ENCODE measurements at regions not wholly inside any gene's neighbourhood (a gene's known extent, or its start where the extent isn't known, plus 50 kb on each side); places are given as distances from the start of the nearest gene placed in this dataset.
"Not testable (repeated sequence)": the region's sequence is repeated elsewhere in the genome, so short reads cannot be mapped to it uniquely, and the experiment has no call there.

DNA sequence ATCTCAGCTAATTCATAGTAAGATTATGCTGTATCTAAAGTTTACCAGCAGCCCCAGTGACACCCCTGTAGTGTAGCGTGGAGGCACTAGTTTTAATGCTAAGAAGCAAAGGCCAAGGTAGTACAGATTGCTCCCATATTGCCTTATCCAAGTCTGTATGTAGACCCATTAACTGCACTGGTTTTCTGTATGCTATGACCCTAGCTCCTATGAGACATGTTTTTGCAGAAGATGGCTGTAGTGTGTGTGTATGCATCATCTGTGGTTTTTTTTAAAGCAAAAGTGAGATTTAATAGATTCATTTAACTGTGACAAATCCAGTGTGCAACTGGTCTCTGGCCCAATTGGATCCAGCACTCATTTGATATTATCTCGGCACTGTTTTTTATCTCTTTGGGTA is 86.5 kb downstream of the HAUS1 start:
- TF ChIP-seq, protein P1, sequence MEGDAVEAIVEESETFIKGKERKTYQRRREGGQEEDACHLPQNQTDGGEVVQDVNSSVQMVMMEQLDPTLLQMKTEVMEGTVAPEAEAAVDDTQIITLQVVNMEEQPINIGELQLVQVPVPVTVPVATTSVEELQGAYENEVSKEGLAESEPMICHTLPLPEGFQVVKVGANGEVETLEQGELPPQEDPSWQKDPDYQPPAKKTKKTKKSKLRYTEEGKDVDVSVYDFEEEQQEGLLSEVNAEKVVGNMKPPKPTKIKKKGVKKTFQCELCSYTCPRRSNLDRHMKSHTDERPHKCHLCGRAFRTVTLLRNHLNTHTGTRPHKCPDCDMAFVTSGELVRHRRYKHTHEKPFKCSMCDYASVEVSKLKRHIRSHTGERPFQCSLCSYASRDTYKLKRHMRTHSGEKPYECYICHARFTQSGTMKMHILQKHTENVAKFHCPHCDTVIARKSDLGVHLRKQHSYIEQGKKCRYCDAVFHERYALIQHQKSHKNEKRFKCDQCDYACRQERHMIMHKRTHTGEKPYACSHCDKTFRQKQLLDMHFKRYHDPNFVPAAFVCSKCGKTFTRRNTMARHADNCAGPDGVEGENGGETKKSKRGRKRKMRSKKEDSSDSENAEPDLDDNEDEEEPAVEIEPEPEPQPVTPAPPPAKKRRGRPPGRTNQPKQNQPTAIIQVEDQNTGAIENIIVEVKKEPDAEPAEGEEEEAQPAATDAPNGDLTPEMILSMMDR (IDR thresholded peaks at IDR 0.05; ENCODE audit: extremely low read depth, low read depth, low read length) = no peak
- peaks cover 78% of the 10 kb centered on the region for H3K79me2 ChIP-seq (ENCODE audit: insufficient read depth, low read length)

DNA sequence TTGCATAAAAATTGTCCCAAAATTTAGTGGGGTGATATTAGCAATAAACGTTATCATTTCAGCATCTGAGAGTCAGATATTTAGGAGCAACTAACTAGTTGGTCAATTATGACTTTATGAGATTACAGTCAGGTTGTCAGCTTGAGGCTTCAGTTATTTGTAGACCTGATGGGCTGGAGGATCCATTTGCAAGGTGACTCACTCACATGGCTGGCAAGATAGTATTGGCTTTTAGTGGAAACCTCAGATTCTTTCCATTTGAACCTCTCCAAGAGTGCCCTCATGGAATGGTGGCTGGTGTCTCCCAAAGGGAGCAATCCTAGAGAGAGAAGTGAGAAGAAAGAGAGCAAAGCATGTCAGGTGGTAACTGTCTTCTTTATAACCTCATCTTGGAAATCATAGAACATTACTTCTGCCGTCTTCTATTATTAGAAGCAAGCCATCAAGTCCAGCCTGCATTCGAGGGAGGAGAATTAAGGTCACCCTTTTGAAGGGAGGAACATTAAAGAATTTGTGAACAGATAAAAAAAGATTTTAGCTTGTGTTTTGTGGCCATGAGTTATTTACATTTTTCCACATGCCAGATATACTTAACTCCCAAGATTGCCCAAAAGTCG is 92.5 kb downstream of the HAUS1 start:
- H4K20me1 ChIP-seq (ENCODE audit: insufficient read depth, low read length) = peaks cover 36% of the 10 kb centered on the region
- H3K27ac ChIP-seq (ENCODE audit: low read depth, low read length) = no peak overlapping the region
- H3K4me1 ChIP-seq (ENCODE audit: insufficient read depth, low read length) = peaks cover 9% of the 10 kb centered on the region
- H3K9me3 ChIP-seq (ENCODE audit: low read depth, low read length) = no peaks in the 10 kb centered on the region
- TF ChIP-seq, protein P1 (IDR thresholded peaks at IDR 0.05; ENCODE audit: extremely low read depth, low read depth, low read length) = no peak
- no peaks in the 10 kb centered on the region for H3K27me3 ChIP-seq (ENCODE audit: insufficient read depth, low read length)
- no peak overlapping the region for H3K4me3 ChIP-seq (ENCODE audit: insufficient read depth, low read length)
- no peak overlapping the region for H3K4me2 ChIP-seq (ENCODE audit: insufficient read depth, low read length)
- no peak overlapping the region for H2AFZ ChIP-seq (ENCODE audit: low read length)
- no peaks in the 10 kb centered on the region for H3K36me3 ChIP-seq (ENCODE audit: insufficient read depth, low read length)
- DNase-seq (ENCODE audit: insufficient read length, low spot score, missing footprints) = peak; percentile 69
- peaks cover 80% of the 10 kb centered on the region for H3K79me2 ChIP-seq (ENCODE audit: insufficient read depth, low read length)

More for the DNA sequence above, 86.5 kb downstream of the HAUS1 start:
- Histone ChIP-seq H3K27ac (ENCODE audit: low read depth, low read length) (no peak overlapping the region), H3K4me2 (ENCODE audit: insufficient read depth, low read length) (no peak overlapping the region), H3K36me3 (ENCODE audit: insufficient read depth, low read length) (no peaks in the 10 kb centered on the region), H3K27me3 (ENCODE audit: insufficient read depth, low read length) (no peaks in the 10 kb centered on the region), H3K4me3 (ENCODE audit: insufficient read depth, low read length) (no peak overlapping the region), H3K4me1 (ENCODE audit: insufficient read depth, low read length) (no peaks in the 10 kb centered on the region), H4K20me1 (ENCODE audit: insufficient read depth, low read length) (peaks cover 22% of the 10 kb centered on the region), H3K9me3 (ENCODE audit: low read depth, low read length) (no peaks in the 10 kb centered on the region), H2AFZ (ENCODE audit: low read length) (no peak overlapping the region)
- DNase-seq (ENCODE audit: insufficient read length, low spot score, missing footprints) = no peak

DNA sequence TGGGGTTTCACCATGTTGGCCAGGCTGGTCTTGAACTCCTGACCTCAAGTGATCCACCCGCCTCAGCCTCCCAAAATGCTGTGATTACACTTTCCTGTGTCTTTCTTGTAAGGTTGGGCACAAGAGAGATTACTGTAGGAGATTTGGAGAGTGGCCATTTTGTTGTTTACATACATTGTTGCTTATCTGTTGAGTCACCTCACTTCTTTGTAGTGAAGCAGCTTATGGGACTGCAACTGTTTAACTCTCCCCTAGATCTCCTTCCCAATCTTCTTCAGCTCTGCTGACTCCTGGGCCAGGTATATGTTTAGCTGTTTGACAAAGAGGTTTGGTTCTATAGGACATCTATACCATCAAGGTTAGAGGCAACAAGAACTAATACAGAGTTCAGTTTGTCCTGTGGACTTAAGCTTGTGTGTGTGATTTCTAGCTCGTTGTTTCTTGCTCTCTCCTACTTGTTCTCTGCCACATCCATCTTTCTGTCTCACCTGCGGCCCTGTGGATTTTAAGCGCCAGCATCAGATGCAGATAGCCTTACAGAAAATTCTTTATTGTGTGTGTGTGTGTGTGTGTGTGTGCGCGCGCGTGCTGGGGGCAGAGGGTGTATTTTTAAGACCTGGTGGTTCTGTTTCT is 95.4 kb downstream of the HAUS1 start:
- Histone ChIP-seq H3K79me2 (ENCODE audit: insufficient read depth, low read length) (peaks cover 83% of the 10 kb centered on the region), H2AFZ (ENCODE audit: low read length) (no peak overlapping the region), H3K27me3 (ENCODE audit: insufficient read depth, low read length) (no peaks in the 10 kb centered on the region), H3K9me3 (ENCODE audit: low read depth, low read length) (no peaks in the 10 kb centered on the region), H4K20me1 (ENCODE audit: insufficient read depth, low read length) (peaks cover 41% of the 10 kb centered on the region), H3K4me3 (ENCODE audit: insufficient read depth, low read length) (no peak overlapping the region), H3K4me2 (ENCODE audit: insufficient read depth, low read length) (no peak overlapping the region), H3K36me3 (ENCODE audit: insufficient read depth, low read length) (no peaks in the 10 kb centered on the region), H3K4me1 (ENCODE audit: insufficient read depth, low read length) (peaks cover 9% of the 10 kb centered on the region), H3K27ac (ENCODE audit: low read depth, low read length) (no peak overlapping the region)
- TF ChIP-seq, protein P1 (IDR thresholded peaks at IDR 0.05; ENCODE audit: extremely low read depth, low read depth, low read length) = no peak
- DNase-seq (ENCODE audit: insufficient read length, low spot score, missing footprints) = no peak

DNA sequence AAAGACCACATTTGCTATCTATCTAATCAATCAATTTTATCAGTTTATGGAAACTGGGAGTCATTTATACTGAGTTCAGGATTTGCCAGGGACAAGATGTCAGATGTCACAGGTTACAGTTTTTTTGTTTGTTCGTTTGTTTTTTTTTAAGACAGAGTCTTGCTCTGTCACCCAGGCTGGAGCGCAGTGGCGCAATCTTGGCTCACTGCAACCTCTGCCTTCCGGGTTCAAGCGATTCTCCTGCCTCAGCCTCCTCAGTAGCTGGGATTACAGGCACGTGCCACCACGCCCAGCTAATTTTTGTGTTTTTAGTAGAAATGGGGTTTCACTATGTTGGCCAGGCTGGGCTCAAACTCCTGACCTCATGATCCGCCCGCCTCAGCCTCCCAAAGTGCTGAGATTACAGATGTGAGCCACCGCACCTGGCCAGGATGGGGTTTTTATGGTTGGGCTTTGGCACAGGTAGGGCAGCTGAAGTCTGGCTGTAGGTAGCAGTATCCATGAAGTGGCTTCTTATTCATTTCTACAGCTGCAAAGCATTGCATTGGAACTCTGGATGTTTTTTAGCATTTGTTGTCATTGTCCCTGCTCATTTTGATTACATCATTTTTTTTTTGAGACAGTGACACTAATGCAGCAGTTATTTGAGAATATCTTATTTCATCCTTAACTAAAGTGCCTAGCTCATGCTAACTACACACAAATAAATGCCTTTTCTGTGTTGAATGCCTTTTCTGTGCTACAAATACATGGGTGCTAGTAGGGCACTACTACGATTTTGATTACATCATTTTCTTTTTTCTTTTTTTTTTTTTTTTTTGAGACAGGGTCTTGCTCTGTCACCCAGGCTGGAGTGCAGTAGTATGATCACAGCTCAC is 96.2 kb downstream of the HAUS1 start:
- DNase-seq (ENCODE audit: insufficient read length, low spot score, missing footprints); H3K4me3 ChIP-seq (ENCODE audit: insufficient read depth, low read length); H3K4me2 ChIP-seq (ENCODE audit: insufficient read depth, low read length); H3K27me3 ChIP-seq (ENCODE audit: insufficient read depth, low read length); H2AFZ ChIP-seq (ENCODE audit: low read length); H3K4me1 ChIP-seq (ENCODE audit: insufficient read depth, low read length); H3K9me3 ChIP-seq (ENCODE audit: low read depth, low read length); H3K36me3 ChIP-seq (ENCODE audit: insufficient read depth, low read length); H3K27ac ChIP-seq (ENCODE audit: low read depth, low read length): not testable (repeated sequence)
- Histone ChIP-seq H3K79me2 (ENCODE audit: insufficient read depth, low read length) (peaks cover 84% of the 10 kb centered on the region), H4K20me1 (ENCODE audit: insufficient read depth, low read length) (peaks cover 45% of the 10 kb centered on the region)

All from osteoblast (primary cell).